NCI-H1694 (cell line): ENCODE measurements at regions not wholly inside any gene's neighbourhood (a gene's known extent, or its start where the extent isn't known, plus 50 kb on each side); places are given as distances from the start of the nearest gene placed in this dataset.
"Not testable (repeated sequence)": the region's sequence is repeated elsewhere in the genome, so short reads cannot be mapped to it uniquely, and the experiment has no call there.

Experiments
- DNase-seq: peaks from one replicate; lab custom pipeline; 2025; lab: John Stamatoyannopoulos, UW

- DNase-seq, result no peak
These were observed 155.9 kb downstream of the RTL9 start for GRCh38 chrX:110514509-110514908.

DNA sequence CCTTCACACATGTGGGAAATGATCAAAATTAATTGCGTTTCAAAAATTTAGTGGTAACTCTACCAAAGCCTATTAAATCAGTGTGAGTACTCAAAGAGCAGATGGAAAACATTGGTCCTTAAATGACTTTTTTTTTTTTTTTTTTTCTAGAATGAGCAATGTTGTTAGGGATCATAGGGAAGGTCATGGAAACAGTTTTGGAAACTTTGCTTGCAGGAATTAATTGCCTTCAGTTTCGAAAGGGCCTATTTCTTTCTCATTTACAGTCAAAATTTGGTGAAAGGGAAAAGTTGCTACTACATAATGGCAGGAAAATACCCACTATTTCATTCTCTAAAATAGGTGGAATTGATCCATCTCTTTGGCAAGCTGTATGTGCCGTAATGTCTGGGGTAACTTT, 160.9 kb downstream of the RTL9 start:
- DNase-seq, result no peak

- no peak for DNase-seq
These were observed 161.3 kb downstream of the RTL9 start for GRCh38 chrX:110519906-110520452.

- DNase-seq, result not testable (repeated sequence)
These were observed 162.0 kb downstream of the RTL9 start for GRCh38 chrX:110520652-110521051.

DNA sequence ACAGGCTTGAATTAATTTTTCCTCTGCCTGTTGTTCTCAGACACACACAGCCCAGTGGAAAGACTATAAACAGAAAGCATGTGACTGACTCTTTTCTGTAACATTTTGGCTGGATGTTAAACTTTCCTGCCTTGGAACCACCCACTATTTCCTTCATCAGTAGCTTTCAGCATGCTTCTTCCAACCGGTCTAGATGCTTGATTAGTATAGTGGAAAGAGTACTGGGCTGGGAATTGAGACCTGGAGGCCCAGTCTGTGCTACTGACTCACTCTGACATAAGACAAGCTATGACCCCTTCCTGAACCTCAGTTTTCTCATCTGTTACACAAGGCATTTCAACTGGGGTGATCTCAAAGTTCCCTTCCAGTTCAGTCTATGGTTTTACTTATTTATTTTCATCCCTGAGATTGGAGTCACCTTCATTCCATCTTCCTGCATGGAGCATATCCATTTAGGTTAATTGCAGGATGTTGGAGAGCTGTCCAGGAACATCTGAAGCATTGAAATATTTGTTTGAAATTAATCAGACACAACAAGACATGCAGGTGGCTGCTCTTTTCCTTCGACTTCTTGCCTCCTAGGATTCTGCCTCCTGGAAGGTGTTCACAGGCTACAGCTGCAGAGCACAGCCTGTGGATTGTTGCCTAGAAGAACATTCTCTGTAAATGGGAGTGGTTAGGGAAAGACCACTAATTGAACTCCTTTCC, 173.4 kb downstream of the RTL9 start:
- no peak for DNase-seq

DNA sequence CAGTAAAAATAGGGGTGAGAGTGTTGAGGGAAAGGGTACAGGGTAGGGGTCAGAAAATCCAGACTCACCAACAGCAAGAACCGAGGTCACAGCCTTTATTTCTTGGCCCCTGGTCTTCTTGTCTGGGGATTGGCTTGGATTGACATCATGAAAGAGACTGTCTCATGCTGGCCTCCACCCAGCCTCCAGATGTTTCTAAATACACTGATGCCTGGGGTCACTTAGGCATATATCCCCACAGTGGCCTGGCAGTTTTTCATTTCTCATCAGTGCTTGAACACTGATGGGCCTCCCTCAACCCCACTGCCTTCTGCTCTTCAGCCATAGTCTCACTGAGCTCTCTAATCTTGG, 173.9 kb downstream of the RTL9 start:
- no peak for DNase-seq

GRCh38 chrX:110536816-110537215, 178.2 kb downstream of the RTL9 start:
- no peak for DNase-seq

DNA sequence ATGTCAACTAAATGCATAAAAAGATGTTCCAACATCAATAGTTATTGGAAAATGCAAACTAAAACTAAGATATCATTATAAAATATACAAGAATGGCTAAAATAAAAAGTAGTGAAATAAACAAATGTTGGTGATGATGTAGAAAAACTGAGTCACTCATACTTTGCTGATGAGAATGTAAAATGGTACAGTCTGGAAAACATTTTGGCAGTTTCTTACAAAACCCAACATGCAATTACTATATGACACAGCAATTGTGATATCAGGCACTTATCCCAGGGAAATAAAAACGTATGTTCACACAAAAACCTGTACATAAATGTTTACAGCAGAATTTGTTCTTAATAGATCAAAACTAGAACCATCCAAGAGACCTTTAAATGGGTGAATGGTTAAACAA, 182.6 kb downstream of the RTL9 start:
- DNase-seq, result no peak

- not testable (repeated sequence) for DNase-seq
These were observed 192.2 kb downstream of the RTL9 start for GRCh38 chrX:110550854-110551253.

DNA sequence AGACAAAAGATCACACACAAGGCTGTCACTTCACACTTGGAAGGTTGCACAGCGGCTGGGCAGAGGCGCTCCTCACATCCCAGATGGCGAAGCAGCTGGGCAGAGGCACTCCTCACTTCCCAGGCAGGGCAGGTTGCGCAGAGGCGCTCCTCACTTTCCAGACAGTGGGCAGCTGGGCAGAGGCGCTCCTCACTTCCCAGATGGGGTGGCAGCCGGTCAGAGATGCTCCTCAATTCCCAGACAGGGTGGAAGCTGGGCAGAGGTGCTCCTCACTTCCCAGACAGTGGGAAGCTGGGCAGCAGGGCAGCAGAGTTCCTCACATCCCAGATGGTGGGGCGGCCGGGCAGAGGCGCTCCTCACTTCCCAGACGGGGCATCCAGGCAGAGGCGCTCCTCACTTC, 199.2 kb downstream of the RTL9 start:
- DNase-seq, result no peak

DNA sequence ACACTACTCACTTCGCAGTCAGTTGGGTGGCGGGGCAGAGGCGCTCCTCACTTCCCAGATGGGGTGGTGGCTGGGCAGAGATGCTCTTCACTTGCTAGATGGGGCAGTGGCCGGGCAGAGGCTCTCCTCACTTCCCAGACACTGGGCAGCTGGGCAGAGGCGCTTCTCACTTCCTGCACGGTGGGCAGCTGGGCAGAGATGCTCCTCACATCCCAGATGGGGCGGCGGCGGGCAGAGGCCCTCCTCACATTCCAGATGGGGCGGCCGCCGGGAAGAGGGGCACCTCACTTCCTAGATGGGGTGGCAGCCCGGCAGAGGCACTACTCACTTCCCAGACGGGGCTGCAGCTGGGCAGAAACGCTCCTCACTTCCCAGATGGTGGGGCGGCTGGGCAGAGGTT, 199.8 kb downstream of the RTL9 start:
- DNase-seq, result no peak

DNA sequence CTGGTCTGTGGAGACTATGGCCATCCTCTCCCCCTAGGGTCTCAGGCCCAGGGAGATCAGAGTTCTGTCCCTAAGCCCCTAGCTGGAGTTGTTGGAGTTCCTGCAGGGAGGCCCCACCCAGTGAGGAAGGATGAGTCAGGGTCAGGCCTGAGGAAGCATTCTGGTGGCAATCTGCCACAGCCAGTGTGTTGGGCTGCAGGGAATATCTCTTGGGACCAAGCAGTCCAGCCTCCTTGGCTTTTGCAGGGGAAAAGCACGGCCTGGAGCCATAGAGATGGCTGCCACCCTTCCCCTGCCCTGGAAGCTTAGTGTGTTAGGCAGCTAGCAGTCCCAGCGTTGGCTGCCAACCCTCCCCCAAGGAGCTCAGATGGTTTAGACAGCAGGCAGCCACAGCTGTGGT, 202.4 kb downstream of the RTL9 start:
- no peak for DNase-seq

- DNase-seq, result no peak
These were observed 204.6 kb downstream of the RTL9 start for GRCh38 chrX:110563282-110563681.

DNA sequence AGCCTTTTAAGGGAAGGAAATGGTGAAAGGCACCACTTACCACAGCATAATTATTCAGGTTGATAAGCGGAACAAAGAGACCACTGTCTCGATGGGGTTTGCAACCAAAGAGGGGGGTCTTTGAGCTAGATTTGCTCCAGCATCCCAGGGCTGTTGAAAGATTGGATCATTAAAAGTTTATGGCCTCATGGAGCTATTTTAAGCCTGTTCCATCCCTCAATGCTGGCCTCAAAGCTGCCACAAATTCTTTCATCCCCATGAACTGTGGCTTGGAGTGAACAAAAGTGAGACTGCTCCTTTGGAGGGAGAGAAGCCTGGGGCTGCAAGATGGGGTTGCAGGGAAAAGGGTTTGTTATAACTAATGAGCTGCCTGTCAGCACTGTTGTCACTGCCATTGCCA, 209.8 kb downstream of the RTL9 start:
- DNase-seq, result no peak

GRCh38 chrX:110569506-110569905, 210.9 kb downstream of the RTL9 start:
- no peak for DNase-seq

DNA sequence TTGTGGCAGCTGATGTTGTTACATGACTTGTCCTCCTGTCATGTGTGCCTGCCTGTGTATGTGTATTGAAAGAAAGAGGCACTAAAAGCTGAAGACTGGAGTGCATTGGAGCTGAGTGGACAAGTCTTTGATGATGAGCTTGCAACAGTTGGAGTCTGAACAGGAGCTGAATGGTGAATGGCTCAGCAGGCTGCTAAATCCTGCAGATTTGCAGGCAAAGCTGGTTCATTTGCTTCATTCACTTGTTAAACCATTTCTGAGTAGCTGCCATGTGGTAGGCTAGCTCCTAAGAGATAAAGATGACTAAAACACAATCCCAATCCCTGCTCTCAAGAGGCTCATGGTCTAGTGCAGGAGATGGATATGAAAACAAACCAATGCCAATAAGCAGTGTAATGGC, 217.3 kb downstream of the CHRDL1 start:
- DNase-seq, result no peak

GRCh38 chrX:110584083-110584482, 211.5 kb downstream of the CHRDL1 start:
- DNase-seq, result no peak

DNA sequence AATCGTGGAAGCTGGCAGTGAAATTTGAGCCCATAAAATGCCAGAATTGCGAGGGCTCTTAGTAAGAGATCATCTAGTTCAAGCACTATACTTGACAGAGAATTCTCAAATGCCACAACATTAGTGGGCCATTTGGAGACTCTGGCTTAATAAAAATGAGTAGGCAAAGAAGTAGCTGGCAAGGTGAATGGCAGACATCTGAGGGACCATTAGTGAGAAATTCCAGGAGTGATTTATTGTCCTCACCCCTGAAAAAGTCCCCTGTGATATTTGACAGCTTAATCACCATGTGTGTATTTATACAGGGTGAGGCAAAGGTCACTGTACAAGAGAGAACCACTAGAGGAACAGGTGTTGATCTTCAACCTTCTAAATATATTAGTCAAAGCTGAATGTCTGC, 207.5 kb downstream of the CHRDL1 start:
- no peak for DNase-seq

DNA sequence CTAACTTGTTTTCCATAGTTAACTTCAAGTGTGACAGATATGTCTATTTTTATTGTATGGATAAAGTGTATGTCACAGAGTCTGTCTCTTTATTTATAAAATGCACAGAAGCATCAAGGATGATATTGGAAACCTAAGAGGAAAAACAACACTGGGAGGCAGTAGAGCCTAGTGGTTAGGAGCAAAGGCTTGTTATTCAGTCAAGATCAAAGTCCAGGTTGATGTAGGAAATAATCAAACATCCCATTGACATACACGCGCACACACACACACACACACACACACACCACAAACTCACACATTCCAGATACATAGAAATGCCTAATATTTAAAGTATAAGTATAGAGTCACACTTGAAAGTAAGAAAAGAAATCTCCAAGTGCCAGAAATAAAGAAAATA, 206.8 kb downstream of the CHRDL1 start:
- DNase-seq, result no peak

DNA sequence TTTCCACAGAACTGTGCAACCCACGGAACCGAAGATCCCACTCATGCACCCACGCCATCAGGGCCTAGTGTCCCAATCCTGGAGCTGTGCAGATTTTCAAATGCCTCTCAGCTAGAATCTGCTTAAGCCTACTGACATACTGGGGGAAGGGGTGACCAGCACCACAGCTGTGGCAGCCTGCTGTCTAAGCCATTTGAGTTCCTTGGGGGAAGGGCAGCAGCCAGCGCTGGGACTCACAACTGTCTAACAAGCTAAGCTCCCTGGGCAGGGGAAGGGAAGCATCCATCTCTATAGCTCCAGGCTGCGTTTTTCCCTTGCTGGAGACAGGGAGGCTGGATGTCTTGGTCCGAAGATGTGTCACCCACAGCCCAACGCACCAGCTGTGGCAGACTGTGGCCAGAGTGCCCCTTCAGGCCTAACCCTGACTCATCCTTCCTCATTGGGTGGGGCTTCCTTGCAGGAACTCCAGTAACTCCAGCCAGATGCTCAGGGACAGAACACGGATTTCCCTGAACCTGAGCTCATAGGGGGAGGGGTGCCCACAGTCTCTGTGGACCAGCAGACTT, 194.8 kb downstream of the CHRDL1 start:
- DNase-seq, result no peak

DNA sequence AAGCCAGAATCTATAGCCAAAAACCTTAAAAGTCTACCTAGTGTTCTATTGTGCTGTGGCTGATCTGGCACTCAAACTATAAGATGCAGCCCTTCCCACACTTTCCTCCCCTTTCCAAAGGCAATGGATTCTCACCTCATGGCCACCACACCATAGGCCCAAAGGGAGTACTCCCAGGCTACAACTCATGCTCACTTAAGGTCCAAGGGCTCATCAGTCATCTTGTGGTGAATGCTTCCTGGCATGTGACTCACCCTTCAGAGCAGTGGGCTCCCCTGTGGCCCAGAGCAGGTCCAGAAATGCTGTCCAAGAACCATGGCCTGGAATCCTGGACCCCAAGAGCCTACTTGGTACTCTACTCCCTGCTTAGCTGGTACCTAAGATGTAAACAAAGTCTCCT, 181.0 kb downstream of the CHRDL1 start:
- DNase-seq, result no peak
